Keratinocyte (primary cell): ENCODE measurements at regions not wholly inside any gene's neighbourhood (a gene's known extent, or its start where the extent isn't known, plus 50 kb on each side); places are given as distances from the start of the nearest gene placed in this dataset.
"Not testable (repeated sequence)": the region's sequence is repeated elsewhere in the genome, so short reads cannot be mapped to it uniquely, and the experiment has no call there.

Experiments used
- DNase-seq: peaks from one replicate; pipeline ENCODE4 v3.0.0-alpha.2; 2011; ENCODE audit warnings: low read depth, missing footprints, low spot score
- FAIRE-seq: peaks from 2 replicates; lab custom pipeline; 2011; peaks lifted over from hg19 to GRCh38; lab: Jason Lieb, UNC
- H2AFZ ChIP-seq: 2 replicates; pipeline ENCODE4 v1.6.0; 2012; ENCODE audit warnings: low read length, control low read depth, inconsistent platforms; ENCODE audit not compliant: control insufficient read depth
- H3K27ac ChIP-seq: 2 replicates; pipeline ENCODE4 v1.5.1; 2011; ENCODE audit warnings: low read length; ENCODE audit not compliant: control insufficient read depth, insufficient read depth
- H3K27me3 ChIP-seq: 3 replicates; pipeline ENCODE4 v1.6.0; 2011; ENCODE audit warnings: low read length; ENCODE audit not compliant: control insufficient read depth, insufficient read depth; ENCODE audit errors: extremely low read depth
- H3K36me3 ChIP-seq, 2 experiments: 2 replicates in 1 of 2; 3 replicates in 1 of 2; pipeline ENCODE4 v1.5.1; 2011; ENCODE audit warnings: low read length in 2 of 2, mild to moderate bottlenecking in 1 of 2; ENCODE audit not compliant: control insufficient read depth in 2 of 2, insufficient read depth in 2 of 2; ENCODE audit errors: extremely low read depth in 1 of 2
- H3K4me1 ChIP-seq: 3 replicates; pipeline ENCODE4 v1.5.1; 2011; ENCODE audit warnings: low read length; ENCODE audit not compliant: control insufficient read depth, insufficient read depth; ENCODE audit errors: extremely low read depth
- H3K4me2 ChIP-seq: 3 replicates; pipeline ENCODE4 v1.6.0; 2011; ENCODE audit warnings: low read depth, low read length; ENCODE audit not compliant: control insufficient read depth, insufficient read depth; ENCODE audit errors: extremely low read depth
- H3K4me3 ChIP-seq, 3 experiments: fragments of 200-600 bp in 1 of 3; sonication (generic) in 1 of 3; 2 replicates in 2 of 3; 3 replicates in 1 of 3; pipeline ENCODE4 v1.5.1; 2011 to 2016; ENCODE audit warnings: low read length in 3 of 3, mild to moderate bottlenecking in 3 of 3, control low read depth in 2 of 3, inconsistent platforms in 1 of 3, low read depth in 1 of 3, mixed read lengths in 1 of 3, mixed run types in 1 of 3, moderate library complexity in 1 of 3; ENCODE audit not compliant: control insufficient read depth in 2 of 3, insufficient read depth in 2 of 3; ENCODE audit errors: extremely low read depth in 1 of 3
- H3K79me2 ChIP-seq: 2 replicates; pipeline ENCODE4 v1.6.0; 2012; ENCODE audit warnings: low read length; ENCODE audit not compliant: control insufficient read depth, insufficient read depth
- H3K9ac ChIP-seq: 3 replicates; pipeline ENCODE4 v1.6.0; 2011; ENCODE audit warnings: low read length; ENCODE audit not compliant: control insufficient read depth, insufficient read depth; ENCODE audit errors: extremely low read depth
- H3K9me1 ChIP-seq: 3 replicates; pipeline ENCODE4 v1.6.0; 2011; ENCODE audit warnings: low read length; ENCODE audit not compliant: control insufficient read depth, insufficient read depth; ENCODE audit errors: extremely low read depth
- H3K9me3 ChIP-seq: 2 replicates; pipeline ENCODE4 v1.5.1; 2012; ENCODE audit warnings: low read depth, low read length; ENCODE audit not compliant: control insufficient read depth
- H4K20me1 ChIP-seq: 3 replicates; pipeline ENCODE4 v1.6.0; 2011; ENCODE audit warnings: low read length; ENCODE audit not compliant: control insufficient read depth, insufficient read depth; ENCODE audit errors: extremely low read depth
- dilution Hi-C: fragments of 300-500 bp; cut with MboI; formaldehyde crosslinking; loops from one replicate; pipeline ENCODE4 v1.7.0; 2020; ENCODE audit warnings: low sequenced_read_pairs; ENCODE audit not compliant: extremely low pct_ligation_motif_present

DNA sequence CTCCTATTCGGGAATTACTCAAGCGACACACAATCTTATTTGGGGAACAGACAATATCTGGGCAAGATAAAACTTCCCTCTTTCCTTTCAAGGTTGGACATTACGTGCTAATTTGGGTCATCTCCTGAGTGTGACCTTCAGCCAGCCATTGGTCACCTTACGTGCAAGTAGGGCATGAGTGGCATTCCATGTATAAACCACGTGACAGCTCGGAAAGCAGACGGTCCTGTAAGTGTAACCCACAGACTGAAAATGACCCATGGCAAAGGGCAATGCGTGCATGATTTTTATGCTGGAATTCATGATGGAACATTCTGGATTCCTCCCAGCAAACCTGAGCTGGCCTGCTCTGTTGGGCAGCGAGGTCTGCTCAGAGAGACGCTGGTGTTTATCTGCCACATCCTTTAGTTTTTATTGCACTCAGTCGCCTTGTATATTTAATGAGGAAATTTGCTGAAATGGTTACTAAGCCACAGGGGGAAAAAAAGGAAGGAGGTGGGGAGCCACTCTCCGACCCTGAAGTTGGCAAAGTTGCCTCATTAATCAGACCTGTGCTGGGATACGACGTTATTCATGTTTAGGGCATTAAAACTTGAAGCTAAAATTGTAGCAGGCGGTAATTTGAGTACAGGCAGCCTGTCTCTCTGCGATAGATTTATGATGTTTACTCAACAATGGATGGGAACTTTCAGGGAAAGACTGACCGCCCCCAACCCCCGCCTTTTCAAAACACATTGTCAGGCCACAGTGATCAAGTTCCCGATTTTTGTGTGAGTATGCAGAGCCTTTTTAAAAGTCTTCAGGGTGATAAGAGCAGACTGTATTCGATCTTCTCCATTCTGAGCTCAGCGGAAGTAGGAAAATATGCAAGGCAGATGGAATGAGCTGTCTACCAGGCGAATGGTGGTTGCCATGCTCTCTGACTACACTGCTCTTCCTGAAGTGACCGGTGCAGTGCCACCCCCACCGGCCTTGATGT, 295.3 kb downstream of the BCL2L11 start:
- H3K4me2 ChIP-seq, H3K4me3 ChIP-seq, H3K27ac ChIP-seq, FAIRE-seq, H3K4me1 ChIP-seq, H3K9me1 ChIP-seq, H3K9me3 ChIP-seq, dilution Hi-C loops, DNase-seq, H3K36me3 ChIP-seq, H3K9ac ChIP-seq, H4K20me1 ChIP-seq, H3K27me3 ChIP-seq, H2AFZ ChIP-seq: not testable (repeated sequence)
- peaks cover 13% of the 10 kb centered on the region for H3K79me2 ChIP-seq

DNA sequence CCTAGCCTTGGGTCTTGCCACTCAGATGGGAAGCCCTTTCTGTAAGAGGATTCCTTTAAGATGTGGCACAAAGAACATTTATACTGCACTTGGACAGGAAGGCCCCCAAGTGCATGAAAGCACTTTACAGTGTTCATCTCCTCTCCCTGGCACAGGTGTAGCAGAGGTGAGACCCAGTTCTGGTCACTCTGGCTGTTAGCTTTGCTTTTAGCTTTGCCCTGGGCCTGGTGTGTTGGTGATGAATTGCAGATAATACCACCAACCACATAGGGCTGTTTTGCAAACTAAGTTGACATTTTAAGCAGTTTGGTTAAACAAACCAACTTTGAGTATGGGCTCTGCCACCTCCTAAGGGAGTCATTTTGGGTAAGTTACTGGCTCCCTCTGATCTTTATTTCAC, 296.3 kb downstream of the BCL2L11 start:
- H2AFZ ChIP-seq, H3K36me3 ChIP-seq, H3K4me2 ChIP-seq, DNase-seq, H3K27ac ChIP-seq, H4K20me1 ChIP-seq, H3K4me1 ChIP-seq, H3K4me3 ChIP-seq, dilution Hi-C loops, H3K9me3 ChIP-seq, H3K27me3 ChIP-seq, H3K9ac ChIP-seq, H3K9me1 ChIP-seq, FAIRE-seq: not testable (repeated sequence)
- H3K79me2 ChIP-seq: peaks cover 14% of the 10 kb centered on the region

DNA sequence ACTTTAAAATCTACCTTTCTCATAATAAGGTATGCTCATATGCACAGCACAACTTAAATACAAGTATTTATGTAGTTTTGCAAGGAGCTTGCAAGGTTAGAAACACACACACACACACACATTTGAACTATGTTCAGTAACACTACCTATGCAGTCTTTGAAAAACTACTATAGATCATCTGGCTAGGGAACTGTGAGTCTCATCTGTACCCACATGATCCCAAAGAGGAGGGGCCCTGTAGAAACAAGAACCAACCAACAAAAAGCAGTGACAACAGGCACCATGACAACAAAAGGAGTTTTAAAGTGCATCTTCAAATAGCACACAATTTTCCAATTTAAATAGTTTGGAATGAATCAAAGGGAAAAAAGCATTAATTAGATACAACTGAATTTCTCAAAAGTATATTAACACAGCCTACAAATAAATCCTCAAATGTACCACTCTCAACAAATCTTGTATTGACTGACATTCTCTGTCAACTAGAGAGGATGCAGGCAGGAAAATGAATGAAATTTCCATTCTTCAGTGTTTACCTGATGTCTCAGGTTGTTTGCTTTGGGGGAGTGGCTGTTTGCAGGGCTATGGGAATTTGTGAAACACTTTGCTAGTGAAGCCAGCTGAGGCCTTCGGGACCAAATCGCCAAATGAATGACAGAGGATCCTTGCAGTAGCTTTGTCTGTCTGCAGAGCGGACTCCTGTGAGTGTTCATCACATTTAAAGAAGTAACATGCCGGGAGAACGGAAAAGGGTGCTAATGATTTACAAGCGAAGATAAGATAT, 297.6 kb downstream of the BCL2L11 start:
- H3K4me1 ChIP-seq, FAIRE-seq, H3K36me3 ChIP-seq, H3K4me2 ChIP-seq, H2AFZ ChIP-seq, H3K9me1 ChIP-seq, H3K27ac ChIP-seq, H4K20me1 ChIP-seq, DNase-seq, H3K9ac ChIP-seq, H3K27me3 ChIP-seq, H3K9me3 ChIP-seq, dilution Hi-C loops, H3K4me3 ChIP-seq: not testable (repeated sequence)
- peaks cover 20% of the 10 kb centered on the region for H3K79me2 ChIP-seq

DNA sequence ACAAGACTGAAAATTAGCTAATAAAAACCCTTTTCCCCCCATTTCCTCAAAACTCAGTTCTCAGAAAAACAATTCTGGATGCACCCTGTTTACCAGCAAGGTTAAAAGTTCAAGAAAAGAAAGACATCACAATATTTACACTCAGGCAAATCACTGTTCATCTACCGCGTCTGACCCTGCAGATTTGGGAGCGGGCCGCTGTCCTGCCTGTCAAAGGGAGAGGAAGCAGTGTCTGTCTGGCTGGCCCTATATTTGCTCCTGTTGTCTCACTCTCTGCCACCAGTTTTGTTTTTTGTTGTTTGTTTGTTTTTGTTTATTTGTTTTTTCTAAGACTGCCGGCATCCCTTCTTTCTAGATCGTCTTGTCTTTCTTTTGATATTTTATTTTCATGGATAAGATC, 299.4 kb downstream of the BCL2L11 start:
- H3K27ac ChIP-seq, FAIRE-seq: not testable (repeated sequence)

More for the DNA sequence above, 299.4 kb downstream of the BCL2L11 start:
- H3K27me3 ChIP-seq, H3K36me3 ChIP-seq, dilution Hi-C loops, H3K9ac ChIP-seq, H3K9me1 ChIP-seq, H2AFZ ChIP-seq, H3K9me3 ChIP-seq, DNase-seq, H3K4me1 ChIP-seq, H3K4me2 ChIP-seq, H4K20me1 ChIP-seq, H3K4me3 ChIP-seq: not testable (repeated sequence)
- peaks cover 22% of the 10 kb centered on the region for H3K79me2 ChIP-seq
